K562 (cell line): ENCODE measurements at regions not wholly inside any gene's neighbourhood (a gene's known extent, or its start where the extent isn't known, plus 50 kb on each side); places are given as distances from the start of the nearest gene placed in this dataset.

ENCODE experiments used
- ATAC-seq: fragments of 200-7000 bp; cut with Tn5 transposase; 3 replicates; pipeline ENCODE4 v1.9.1; 2020; ENCODE audit warnings: moderate library complexity
- BruUV-seq: library from RNA; stranded (reverse); fragments of 400-500 nt; replicated peaks from 2 replicates; lab custom pipeline; 2021; lab: Mats Ljungman, UMichigan
- CTCF ChIA-PET: fragments of 300-600 bp; formaldehyde crosslinking; extraction: SDS; loops from one replicate; lab custom pipeline; 2021; ENCODE audit warnings: low intra/inter-chr PET ratio; lab: Yijun Ruan, JAX
- POLR2A ChIA-PET: fragments of 300-600, 350-650 bp; sonication (Branson Sonifier 250); formaldehyde crosslinking; extraction: SDS; loops from one replicate; lab custom pipeline; 2021; ENCODE audit warnings: antibody characterized with exemption, inconsistent platforms; lab: Yijun Ruan, JAX
- DNase-seq, 4 experiments: peaks; one replicate each; pipeline versions ENCODE4 v3.0.0 to v3.0.0-alpha.2; 2011 to 2018; ENCODE audit warnings: low spot score in 3 of 4, mixed read lengths in 3 of 4; ENCODE audit errors: extremely low read depth in 1 of 4
- FAIRE-seq: peaks from 2 replicates; lab custom pipeline; 2011; peaks lifted over from hg19 to GRCh38; lab: Jason Lieb, UNC
- H2AFZ ChIP-seq: 2 replicates; pipeline ENCODE4 v1.6.0; 2011; ENCODE audit warnings: low read depth, low read length, control low read depth, inconsistent platforms
- H3K27ac ChIP-seq: fragments of 200-600 bp; 3 replicates; pipeline ENCODE4 v1.8.0; 2011; ENCODE audit warnings: low read depth, mild to moderate bottlenecking, control low read depth, inconsistent platforms, low read length, moderate library complexity, mixed read lengths; ENCODE audit errors: extremely low read depth
- H3K27me3 ChIP-seq, 2 experiments: fragments of 300-600 bp in 1 of 2; 2 replicates in 1 of 2; 3 replicates in 1 of 2; pipeline versions ENCODE4 v1.6.0 to v1.8.0; 2011; ENCODE audit warnings: inconsistent platforms in 2 of 2, low read length in 2 of 2, mild to moderate bottlenecking in 1 of 2, mixed read lengths in 1 of 2, moderate library complexity in 1 of 2; ENCODE audit not compliant: control insufficient read depth in 2 of 2, insufficient read depth in 2 of 2
- H3K36me3 ChIP-seq: fragments of 300-600 bp; 3 replicates; pipeline ENCODE4 v1.8.0; 2011; ENCODE audit warnings: mild to moderate bottlenecking, low read length, inconsistent platforms; ENCODE audit not compliant: control insufficient read depth, insufficient read depth
- H3K4me1 ChIP-seq, 2 experiments: fragments of 200-600 bp in 1 of 2; replicated peaks in 1 of 2; 2 replicates in 1 of 2; 3 replicates in 1 of 2; pipeline versions ENCODE4 v1.5.1 to v1.8.0; 2011; ENCODE audit warnings: inconsistent platforms in 2 of 2, low read length in 2 of 2, mild to moderate bottlenecking in 1 of 2, mixed read lengths in 1 of 2, moderate library complexity in 1 of 2; ENCODE audit not compliant: control insufficient read depth in 2 of 2, insufficient read depth in 2 of 2
- H3K4me2 ChIP-seq: 2 replicates; pipeline ENCODE4 v1.6.1; 2011; ENCODE audit warnings: low read length, control low read depth, inconsistent platforms, mixed read lengths; ENCODE audit not compliant: insufficient read depth
- H3K4me3 ChIP-seq: fragments of 200-600 bp; sonication (generic), shearing (Covaris generic); 2 replicates; pipeline ENCODE4 v1.5.1; 2016; ENCODE audit warnings: control low read depth, inconsistent platforms
- H3K79me2 ChIP-seq: fragments of 200-600 bp; 3 replicates; pipeline ENCODE4 v1.8.0; 2011; ENCODE audit warnings: low read length, inconsistent platforms; ENCODE audit not compliant: control insufficient read depth, insufficient read depth
- H3K9ac ChIP-seq, 2 experiments: 2 replicates each; pipeline versions ENCODE4 v1.6.0 to v1.6.1; 2011; ENCODE audit warnings: low read depth in 2 of 2, low read length in 2 of 2, control low read depth in 1 of 2, inconsistent platforms in 1 of 2, mild to moderate bottlenecking in 1 of 2, mixed read lengths in 1 of 2; ENCODE audit not compliant: insufficient read depth in 1 of 2
- H3K9me1 ChIP-seq: one replicate; pipeline ENCODE4 v1.6.0; 2011; ENCODE audit warnings: inconsistent platforms, mild to moderate bottlenecking, low read length, moderate library complexity; ENCODE audit not compliant: control insufficient read depth, insufficient read depth
- H3K9me3 ChIP-seq: replicated peaks from 2 replicates; pipeline ENCODE4 v1.5.1; 2011; ENCODE audit warnings: low read depth, low read length, inconsistent platforms; ENCODE audit not compliant: control insufficient read depth, insufficient read depth
- H4K20me1 ChIP-seq: replicated peaks from 2 replicates; pipeline ENCODE4 v1.6.1; 2011; ENCODE audit warnings: low read length, inconsistent platforms, mixed read lengths; ENCODE audit not compliant: control insufficient read depth, insufficient read depth
- ATF1 ChIP-seq, 2 experiments: fragments of 450-650 bp in 1 of 2; IDR thresholded peaks; 2 replicates each; pipeline ENCODE4 v1.6.1; 2016; ENCODE audit warnings: missing compliant biosample characterization in 1 of 2, missing genetic modification characterization in 1 of 2
- ATF3 ChIP-seq, 2 experiments: fragments of 450-650 bp in 1 of 2; sonication (generic) in 1 of 2; formaldehyde crosslinking in 1 of 2; IDR thresholded peaks in 1 of 2; conservative IDR thresholded peaks in 1 of 2; 2 replicates each; pipeline versions ENCODE4 v1.6.1 to v1.8.1; 2016 to 2023; ENCODE audit warnings: mild to moderate bottlenecking in 2 of 2, moderate library complexity in 2 of 2, inconsistent platforms in 1 of 2, missing genetic modification reagents in 1 of 2
- GTF2B ChIP-seq: IDR thresholded peaks from 2 replicates; pipeline ENCODE4 v1.6.1; 2011; ENCODE audit not compliant: insufficient read length; ENCODE audit errors: extremely low read depth
- HMGXB4 ChIP-seq: sonication (generic); formaldehyde crosslinking; IDR thresholded peaks from 2 replicates; pipeline ENCODE4 v1.8.1; 2023; ENCODE audit warnings: mild to moderate bottlenecking, missing genetic modification reagents
- JUND ChIP-seq, 2 experiments: IDR thresholded peaks; 2 replicates in 1 of 2; 3 replicates in 1 of 2; pipeline ENCODE4 v1.6.1; 2011; ENCODE audit warnings: borderline replicate concordance in 2 of 2, low read depth in 2 of 2, low read length in 2 of 2, improper control_type of control experiment in 1 of 2, missing biosample characterization in 1 of 2, missing genetic modification characterization in 1 of 2, missing genetic modification reagents in 1 of 2
- LARP7 ChIP-seq: fragments of 450-650 bp; IDR thresholded peaks from 2 replicates; pipeline ENCODE4 v1.6.1; 2016
- MNT ChIP-seq, 2 experiments: fragments of 450-650 bp; conservative IDR thresholded peaks; 2 replicates each; pipeline ENCODE4 v1.6.1; 2017; ENCODE audit warnings: mild to moderate bottlenecking in 2 of 2, moderate library complexity in 2 of 2
- MTF1 ChIP-seq: fragments of 250-450 bp; sonication (Bioruptor Pico); IDR thresholded peaks from 2 replicates; pipeline ENCODE4 v1.9.0; 2021; ENCODE audit warnings: moderate library complexity, mild to moderate bottlenecking, inconsistent platforms, borderline replicate concordance
- NFE2L1 ChIP-seq: fragments of 450-650 bp; IDR thresholded peaks from 2 replicates; pipeline ENCODE4 v1.6.1; 2016; ENCODE audit warnings: missing genetic modification characterization, low read depth, mild to moderate bottlenecking, missing compliant biosample characterization, moderate library complexity, borderline replicate concordance
- PATZ1 ChIP-seq: fragments of 250-450 bp; sonication (Bioruptor Pico); IDR thresholded peaks from 2 replicates; pipeline ENCODE4 v1.5.0; 2020; ENCODE audit warnings: mild to moderate bottlenecking, borderline replicate concordance
- STAG1 ChIP-seq: sonication (generic); formaldehyde crosslinking; IDR thresholded peaks from 2 replicates; pipeline ENCODE4 v1.5.0; 2020; ENCODE audit warnings: missing genetic modification reagents, borderline replicate concordance
- WGBS: fragments of 100-300 bp; shearing (Covaris generic); methylation state at CpG from one replicate; pipeline ENCODE4 v1.1.6; 2016; ENCODE audit warnings: low coverage, mixed read lengths; ENCODE audit not compliant: insufficient coverage; ENCODE audit errors: missing lambda C conversion rate; 5-methylcytosine and 5-hydroxymethylcytosine counted together
- in situ Hi-C: fragments of 300-500 bp; cut with MboI; formaldehyde crosslinking; loops from 4 replicates; pipeline ENCODE4 v1.15.0; 2018; ENCODE audit warnings: inconsistent platforms, mixed read lengths
- intact Hi-C: fragments of 100-400 bp; cut with micrococcal nuclease; formaldehyde crosslinking; loops from 2 replicates; pipeline ENCODE4 v1.14.2; 2022

GRCh38 chr2:104546537-104546936 is 307.4 kb upstream of the POU3F3 start:
- Histone ChIP-seq H3K4me3 (no peak overlapping the region), H3K27ac (no peak overlapping the region), H3K4me2 (no peak overlapping the region), H2AFZ (no peak overlapping the region), H3K9me1 (no peaks in the 10 kb centered on the region), H4K20me1 (no peaks in the 10 kb centered on the region), H3K79me2 (no peaks in the 10 kb centered on the region), H3K9ac (no peak overlapping the region), H3K36me3 (no peaks in the 10 kb centered on the region), H3K27me3 (no peaks in the 10 kb centered on the region; a peak in 1 of 5 replicates), H3K9me3 (no peaks in the 10 kb centered on the region), H3K4me1 (no peaks in the 10 kb centered on the region)
- intact Hi-C loops (no loop called here), in situ Hi-C loops (no loop called here)
- POLR2A ChIA-PET: no interaction called here
- FAIRE-seq: no peak
- no TSS peak for BruUV-seq
- CTCF ChIA-PET: no interaction called here
- no peak for ATAC-seq
- no peak for DNase-seq
- 0% methylated on average over 1 of the region's 1 CpG for WGBS
- TF ChIP-seq MTF1 (CRISPR knock-in tag) (no peak), STAG1 (CRISPR knock-in tag) (no peak), PATZ1 (CRISPR knock-in tag) (no peak), GTF2B (no peak), JUND (IDR thresholded peaks at IDR 0.05; ENCODE audit: borderline replicate concordance, low read depth, low read length) (no peak), JUND (tag; IDR thresholded peaks at IDR 0.05; ENCODE audit: borderline replicate concordance, low read depth, low read length) (peak; percentile 22; the same call in 1 of the 3 replicates), ATF1 (CRISPR knock-in tag; IDR thresholded peaks at IDR 0.05) (no peak), ATF1 (tag; IDR thresholded peaks at IDR 0.05) (peak; percentile 20; the same call in 1 of the 2 replicates), HMGXB4 (CRISPR knock-in tag) (no peak), ATF3 (IDR thresholded peaks at IDR 0.05) (peak; percentile 67), ATF3 (CRISPR knock-in tag; conservative IDR thresholded peaks at IDR 0.05) (no peak), LARP7 (no peak), MNT (conservative IDR thresholded peaks at IDR 0.05) (no peak), NFE2L1 (no peak)
